DOHH2 (cell line): ENCODE measurements at regions not wholly inside any gene's neighbourhood (a gene's known extent, or its start where the extent isn't known, plus 50 kb on each side); places are given as distances from the start of the nearest gene placed in this dataset.

Experiments used
- H3F3A ChIP-seq: fragments of 200-600 bp; sonication (generic), shearing (Covaris generic); 2 replicates; pipeline ENCODE4 v1.6.0; 2016; ENCODE audit warnings: antibody characterized with exemption, mild to moderate bottlenecking; ENCODE audit not compliant: control insufficient read depth, insufficient read depth
- H3K27ac ChIP-seq: fragments of 200-600 bp; sonication (generic); 2 replicates; pipeline ENCODE4 v1.5.1; 2014; ENCODE audit warnings: low read depth, mild to moderate bottlenecking, low read length, moderate library complexity
- H3K27me3 ChIP-seq: fragments of 200-600 bp; sonication (generic); 2 replicates; pipeline ENCODE4 v1.6.1; 2014; ENCODE audit warnings: mild to moderate bottlenecking, low read length, mixed read lengths; ENCODE audit not compliant: control insufficient read depth
- H3K36me3 ChIP-seq: fragments of 200-600 bp; sonication (generic); 2 replicates; pipeline ENCODE4 v1.6.1; 2014; ENCODE audit warnings: mild to moderate bottlenecking, low read length, moderate library complexity, mixed read lengths; ENCODE audit not compliant: control insufficient read depth
- H3K4me1 ChIP-seq: fragments of 200-600 bp; sonication (generic); 2 replicates; pipeline ENCODE4 v1.6.1; 2014; ENCODE audit warnings: mild to moderate bottlenecking, low read length, mixed read lengths; ENCODE audit not compliant: control insufficient read depth
- H3K4me2 ChIP-seq: fragments of 200-600 bp; sonication (generic); 2 replicates; pipeline ENCODE4 v1.6.0; 2014; ENCODE audit warnings: mild to moderate bottlenecking, low read length, moderate library complexity
- H3K4me3 ChIP-seq: fragments of 200-600 bp; sonication (generic); 2 replicates; pipeline ENCODE4 v1.5.1; 2014; ENCODE audit warnings: mild to moderate bottlenecking, low read length, mixed read lengths
- H3K79me2 ChIP-seq: fragments of 200-600 bp; sonication (generic); 2 replicates; pipeline ENCODE4 v1.6.1; 2014; ENCODE audit warnings: mild to moderate bottlenecking, low read length, mixed read lengths; ENCODE audit not compliant: control insufficient read depth
- H3K9me2 ChIP-seq: fragments of 200-600 bp; sonication (generic); replicated peaks from 2 replicates; pipeline ENCODE4 v1.6.1; 2014; ENCODE audit warnings: mild to moderate bottlenecking, low read length, mixed read lengths; ENCODE audit not compliant: control insufficient read depth
- H3K9me3 ChIP-seq: fragments of 200-600 bp; sonication (generic); 2 replicates; pipeline ENCODE4 v1.6.1; 2014; ENCODE audit warnings: antibody characterized with exemption, low read length, mixed read lengths; ENCODE audit not compliant: control insufficient read depth, insufficient read depth
- H4K20me1 ChIP-seq: fragments of 200-600 bp; sonication (generic); 2 replicates; pipeline ENCODE4 v1.6.0; 2014; ENCODE audit warnings: low read depth, mild to moderate bottlenecking, antibody characterized with exemption, low read length, moderate library complexity; ENCODE audit not compliant: control insufficient read depth, insufficient read depth
- CTCF ChIP-seq: fragments of 200-600 bp; sonication (generic); IDR thresholded peaks from one replicate; pipeline ENCODE4 v1.5.1; 2014; ENCODE audit warnings: antibody characterized with exemption, mild to moderate bottlenecking, low read depth, low read length; ENCODE audit not compliant: poor library complexity, severe bottlenecking
- EZH2phosphoT487 ChIP-seq: fragments of 200-600 bp; sonication (generic); IDR thresholded peaks from 2 replicates; pipeline ENCODE4 v1.6.1; 2017; ENCODE audit warnings: borderline replicate concordance, mild to moderate bottlenecking, antibody characterized with exemption, low read length, moderate library complexity, mixed read lengths

- no peak for TF ChIP-seq EZH2phosphoT487
- no peak for TF ChIP-seq CTCF
- Histone ChIP-seq H3K4me2 (no peak overlapping the region), H3F3A (no peaks in the 10 kb centered on the region), H3K9me2 (no peaks in the 10 kb centered on the region), H3K9me3 (no peaks in the 10 kb centered on the region), H3K27ac (no peak overlapping the region), H3K4me1 (peaks cover 15% of the 10 kb centered on the region), H4K20me1 (no peaks in the 10 kb centered on the region), H3K36me3 (no peaks in the 10 kb centered on the region), H3K27me3 (no peaks in the 10 kb centered on the region), H3K4me3 (no peak overlapping the region), H3K79me2 (no peaks in the 10 kb centered on the region)
Measured at GRCh38 chr12:92089559-92089958, 56.1 kb downstream of the BTG1 start.

- peaks cover 9% of the 10 kb centered on the region for H3K4me1 ChIP-seq
- no peaks in the 10 kb centered on the region for H3F3A ChIP-seq
- no peak overlapping the region for H3K27ac ChIP-seq
- H4K20me1 ChIP-seq = no peaks in the 10 kb centered on the region
- TF ChIP-seq CTCF (no peak), EZH2phosphoT487 (no peak)
- no peaks in the 10 kb centered on the region for H3K79me2 ChIP-seq
- H3K4me3 ChIP-seq = no peak overlapping the region
- no peak overlapping the region for H3K4me2 ChIP-seq
- H3K36me3 ChIP-seq = no peaks in the 10 kb centered on the region
- H3K27me3 ChIP-seq = no peaks in the 10 kb centered on the region
- no peaks in the 10 kb centered on the region for H3K9me2 ChIP-seq
- H3K9me3 ChIP-seq = no peaks in the 10 kb centered on the region
Measured at GRCh38 chr12:92088805-92089204, 56.8 kb downstream of the BTG1 start.

- no peaks in the 10 kb centered on the region for H3K79me2 ChIP-seq
- no peak overlapping the region for H3K4me3 ChIP-seq
- no peak overlapping the region for H3K27ac ChIP-seq
- peaks cover 9% of the 10 kb centered on the region for H3K4me1 ChIP-seq
- H3K4me2 ChIP-seq = no peak overlapping the region
- no peaks in the 10 kb centered on the region for H3K36me3 ChIP-seq
- H3K27me3 ChIP-seq = no peaks in the 10 kb centered on the region
- no peaks in the 10 kb centered on the region for H3K9me3 ChIP-seq
- H4K20me1 ChIP-seq = no peaks in the 10 kb centered on the region
- TF ChIP-seq CTCF (no peak), EZH2phosphoT487 (no peak)
- H3F3A ChIP-seq = no peaks in the 10 kb centered on the region
- H3K9me2 ChIP-seq = no peaks in the 10 kb centered on the region
Measured at GRCh38 chr12:92085736-92086040, 60.0 kb downstream of the BTG1 start.
